Stimulated activated CD8-positive, alpha-beta memory T cell treated with anti-CD3 and anti-CD28 coated beads, Interleukin-7, amount 100 ng/mL, for 4 hours (primary cell): ENCODE measurements at regions not wholly inside any gene's neighbourhood (a gene's known extent, or its start where the extent isn't known, plus 50 kb on each side); places are given as distances from the start of the nearest gene placed in this dataset.
"Not testable (repeated sequence)": the region's sequence is repeated elsewhere in the genome, so short reads cannot be mapped to it uniquely, and the experiment has no call there.

Experiments
- DNase-seq, 2 donors: peaks; one replicate each; pipeline ENCODE4 v3.0.0-alpha.2; 2020; ENCODE audit warnings: low read depth in 2 of 2

DNA sequence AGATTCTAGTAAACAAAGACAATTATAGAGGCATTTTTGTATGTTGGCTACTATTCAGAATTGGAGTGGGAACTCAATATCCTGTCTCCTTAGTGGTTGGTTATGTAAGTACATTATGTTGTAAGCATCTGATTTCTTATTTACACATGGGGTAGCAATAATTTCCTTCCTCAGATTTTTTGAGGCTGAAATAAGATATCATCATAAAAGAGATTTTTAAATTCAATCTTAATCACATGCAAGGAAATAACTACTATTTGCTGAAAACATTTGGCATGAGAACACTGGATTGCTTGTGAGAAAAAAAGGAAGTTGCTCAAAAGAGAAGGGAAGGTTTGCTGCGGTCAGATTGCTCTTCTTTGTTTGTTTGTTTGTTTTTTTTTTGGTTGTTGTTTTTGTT is 437.7 kb upstream of the HS3ST1 start:
- no peak for DNase-seq

DNA sequence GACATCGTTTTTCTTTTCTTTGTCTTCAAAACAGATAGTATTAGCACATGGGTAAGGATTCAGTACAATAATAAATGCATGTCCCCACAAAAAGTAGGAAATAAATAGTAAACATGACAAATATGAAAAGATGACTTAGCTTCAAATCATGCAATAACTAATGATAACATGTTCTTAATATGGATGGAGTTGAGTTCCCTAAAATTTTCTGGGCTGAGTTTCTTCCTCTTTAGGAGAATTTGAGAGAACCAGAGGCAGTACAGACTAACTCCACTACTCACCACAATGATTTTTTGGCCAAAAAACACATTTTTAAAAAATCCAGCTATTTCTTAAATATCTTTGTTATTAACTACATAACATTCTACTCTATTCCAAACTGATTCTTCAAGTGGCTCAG is 432.3 kb upstream of the HS3ST1 start:
- DNase-seq = no peak

DNA sequence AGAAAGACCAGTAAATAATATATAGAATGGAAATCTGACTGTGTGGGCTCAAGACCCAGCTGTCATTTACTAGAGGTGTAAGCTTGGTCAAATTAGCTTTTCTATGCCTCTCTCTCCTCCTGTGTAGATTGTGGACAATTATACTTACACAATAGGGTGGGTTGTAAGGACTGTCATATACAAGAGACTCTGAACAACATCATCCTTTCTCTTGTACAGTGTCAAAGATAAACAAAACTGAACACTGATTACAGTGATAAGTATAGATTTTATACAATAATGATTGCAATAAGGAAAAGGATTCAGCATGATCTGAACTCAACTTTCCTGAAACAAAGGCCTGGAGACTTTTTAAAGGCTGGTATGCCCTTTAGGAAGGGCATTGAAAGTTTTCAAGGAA is 429.2 kb upstream of the HS3ST1 start:
- DNase-seq = no peak

DNA sequence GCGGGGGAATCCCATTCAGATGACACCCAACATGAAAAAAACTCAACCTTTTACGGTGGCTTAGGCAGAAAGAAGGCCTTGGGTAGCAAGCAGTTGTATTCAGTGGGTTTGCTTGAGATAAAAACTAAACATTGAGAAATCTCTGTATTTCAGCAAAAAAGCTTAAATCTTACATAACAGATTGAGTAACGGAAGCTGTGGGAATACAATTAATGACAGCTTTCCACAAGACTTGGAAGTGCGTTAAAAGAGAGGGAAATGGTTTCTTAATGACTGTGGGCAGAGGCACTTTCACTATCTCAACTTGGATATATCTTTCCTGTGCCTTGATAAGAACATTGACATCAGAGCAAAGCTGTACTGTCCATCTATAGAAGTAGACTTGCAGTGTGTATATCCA is 418.5 kb upstream of the HS3ST1 start:
- DNase-seq = no peak

DNA sequence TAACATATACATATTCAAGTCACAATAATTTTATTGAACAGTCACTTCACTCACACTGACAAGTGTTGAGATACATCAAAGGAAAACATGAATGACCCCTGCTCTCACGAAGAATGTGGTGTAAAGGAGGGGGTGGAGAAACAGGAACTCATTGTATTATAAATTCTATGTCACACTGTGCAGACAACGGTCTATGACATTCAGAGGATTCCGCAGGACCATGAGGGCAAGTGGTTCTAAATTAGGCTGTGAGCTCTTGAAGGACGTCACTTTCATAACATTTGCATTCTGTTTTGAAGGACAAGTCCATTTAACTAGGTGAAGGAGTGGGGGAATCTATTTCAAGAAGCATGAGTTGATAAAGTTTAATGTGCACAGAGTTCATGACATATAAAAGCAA is 415.2 kb upstream of the HS3ST1 start:
- no peak for DNase-seq

DNA sequence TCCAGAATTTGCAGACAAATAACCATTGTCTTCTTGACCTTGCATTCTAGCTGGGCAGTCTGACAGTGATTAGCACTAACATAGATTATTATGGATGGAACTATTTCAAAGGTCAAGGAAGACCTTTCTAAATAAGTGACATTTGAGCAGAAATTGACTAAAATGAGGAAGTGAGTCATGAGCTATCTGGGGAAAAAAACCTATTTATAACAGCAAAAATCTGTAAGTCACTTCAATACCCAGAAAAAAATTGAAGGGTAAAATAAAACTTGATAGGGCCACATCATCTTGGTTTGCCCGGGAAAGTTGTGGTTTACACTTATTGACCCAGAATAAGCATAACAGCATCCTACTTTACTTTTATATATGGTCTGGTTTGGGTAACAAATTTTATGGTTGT is 414.6 kb upstream of the HS3ST1 start:
- no peak for DNase-seq

DNA sequence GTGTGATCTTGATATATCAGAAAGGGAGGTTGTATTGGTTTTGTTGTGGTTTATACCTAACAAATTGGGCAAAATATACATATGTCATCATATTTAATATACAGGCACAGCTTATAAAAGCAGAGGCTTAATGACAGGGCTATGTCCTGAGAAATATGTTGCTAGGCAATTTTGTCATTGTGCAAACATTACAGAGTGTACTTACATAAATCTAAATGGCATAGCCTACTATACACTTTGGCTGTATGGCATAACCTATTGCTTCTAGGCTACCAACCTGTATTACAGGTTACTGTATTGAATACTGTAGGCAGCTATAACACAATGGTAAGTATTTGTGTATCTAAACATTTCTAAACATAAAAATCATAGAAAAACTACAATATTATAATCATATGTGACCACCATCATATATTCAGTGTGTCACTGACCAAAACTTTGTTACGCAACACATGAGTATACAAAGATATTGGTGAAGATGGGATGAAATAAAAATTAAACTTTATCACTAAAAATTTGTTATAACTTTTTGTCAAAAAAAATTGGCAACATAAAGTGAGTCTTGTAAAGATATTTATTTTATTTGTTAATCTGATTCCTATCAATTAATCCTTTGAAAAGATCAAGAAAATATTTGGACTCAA is 414.0 kb upstream of the HS3ST1 start:
- no peak for DNase-seq

DNA sequence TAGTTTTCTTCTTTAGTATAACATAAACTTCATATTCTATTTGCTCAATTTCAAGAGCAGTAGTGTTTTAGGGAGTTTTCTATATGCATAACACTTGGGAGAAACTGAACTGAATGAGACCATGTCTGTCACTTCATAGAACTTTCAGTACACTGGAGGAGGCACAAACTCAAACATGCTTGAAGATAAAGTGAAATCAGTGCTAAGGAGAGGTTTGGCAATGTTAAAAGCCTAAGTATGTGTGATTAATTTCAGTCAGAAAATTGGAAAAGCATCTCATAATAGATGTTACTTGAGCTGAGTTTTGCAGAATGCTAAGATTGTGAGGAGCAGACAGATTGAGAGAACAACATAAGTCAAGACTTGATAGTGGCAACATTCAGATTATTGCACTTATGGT is 411.2 kb upstream of the HS3ST1 start:
- no peak for DNase-seq

DNA sequence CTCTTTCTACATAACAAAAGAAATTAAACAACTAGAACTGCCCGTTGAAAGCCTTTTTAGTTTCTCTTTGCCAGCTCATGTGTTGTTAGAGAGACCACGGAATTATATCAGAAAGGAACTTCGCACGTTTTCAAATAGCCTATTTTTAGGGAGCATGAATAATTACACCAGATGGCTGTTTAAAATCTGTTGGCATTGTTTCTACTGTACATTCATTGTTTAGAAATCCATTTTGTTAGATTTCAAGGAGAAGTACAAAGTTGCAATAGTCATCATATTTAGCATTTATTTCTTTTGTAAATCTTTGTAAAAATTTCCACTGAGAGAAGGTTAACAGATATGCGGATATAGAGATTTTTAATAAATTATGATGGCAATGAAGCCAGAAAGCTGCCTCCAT is 403.0 kb upstream of the HS3ST1 start:
- DNase-seq = no peak

DNA sequence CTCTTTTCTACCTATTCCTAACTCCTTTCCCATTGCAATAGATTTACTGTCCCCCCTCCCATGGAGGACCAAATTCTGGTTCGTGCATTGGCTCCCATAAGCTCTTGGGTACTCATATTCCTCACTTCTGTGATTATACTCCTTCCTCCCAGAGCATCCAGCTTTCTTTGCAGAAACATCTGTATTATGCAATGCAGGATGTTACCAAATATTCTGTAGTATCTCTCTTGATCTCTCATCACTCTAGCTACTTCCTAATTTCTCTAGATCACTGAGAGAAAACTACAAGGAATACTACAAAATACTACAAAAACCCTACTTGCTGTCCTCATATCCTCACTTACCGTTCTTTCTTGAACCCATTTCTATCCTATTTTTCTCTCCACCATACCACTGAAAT is 395.9 kb upstream of the HS3ST1 start:
- no peak for DNase-seq

DNA sequence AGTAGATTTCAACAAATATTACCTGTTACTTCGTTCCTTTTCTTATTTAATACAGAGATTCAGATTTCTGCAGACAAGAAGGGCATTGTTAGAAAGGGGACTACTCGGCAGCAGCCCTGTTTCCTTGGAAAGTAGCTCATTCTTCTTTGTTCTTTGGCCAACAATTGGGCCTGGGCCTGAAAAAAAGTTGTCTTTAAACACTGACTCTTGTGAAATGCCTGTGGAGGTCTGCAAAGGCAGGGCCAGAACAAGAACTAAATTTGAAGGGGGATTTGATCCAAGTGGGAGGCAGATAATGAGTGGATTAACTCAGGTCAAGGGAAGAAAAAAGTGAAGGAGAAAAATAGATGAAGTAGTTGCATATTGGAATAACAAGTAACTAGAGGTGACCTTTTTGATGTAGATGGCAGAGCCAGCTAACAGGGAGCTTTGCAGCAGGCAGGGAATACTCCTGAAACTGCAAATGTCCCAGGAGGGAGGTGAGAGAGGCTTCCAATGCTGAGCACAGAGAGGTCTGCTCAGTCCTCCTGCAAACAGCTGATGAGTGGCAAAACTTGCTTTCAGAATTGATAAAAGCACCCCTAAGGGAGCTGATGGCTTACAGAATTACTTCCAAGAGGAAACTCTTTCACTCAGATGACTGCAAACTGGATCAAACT is 393.2 kb upstream of the HS3ST1 start:
- DNase-seq = no peak

DNA sequence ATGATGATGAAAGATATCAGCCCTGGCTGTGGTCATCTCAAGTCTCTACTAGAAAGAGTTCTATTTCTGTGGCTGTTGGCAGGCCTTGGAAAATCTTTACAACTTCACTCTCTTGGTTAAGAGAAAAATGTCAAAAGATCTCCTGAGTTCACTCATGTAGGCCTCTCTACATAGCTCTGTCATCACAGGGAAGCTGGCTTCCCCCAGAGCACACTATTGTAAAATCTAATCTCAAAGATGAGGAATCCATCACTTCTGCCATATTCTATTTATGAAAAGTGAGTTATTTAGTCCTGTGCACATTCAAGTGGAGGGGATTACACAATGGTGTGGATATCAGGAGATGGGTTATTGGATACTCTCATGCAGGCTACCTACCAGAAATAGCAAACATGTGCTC is 388.4 kb upstream of the HS3ST1 start:
- no peak for DNase-seq

DNA sequence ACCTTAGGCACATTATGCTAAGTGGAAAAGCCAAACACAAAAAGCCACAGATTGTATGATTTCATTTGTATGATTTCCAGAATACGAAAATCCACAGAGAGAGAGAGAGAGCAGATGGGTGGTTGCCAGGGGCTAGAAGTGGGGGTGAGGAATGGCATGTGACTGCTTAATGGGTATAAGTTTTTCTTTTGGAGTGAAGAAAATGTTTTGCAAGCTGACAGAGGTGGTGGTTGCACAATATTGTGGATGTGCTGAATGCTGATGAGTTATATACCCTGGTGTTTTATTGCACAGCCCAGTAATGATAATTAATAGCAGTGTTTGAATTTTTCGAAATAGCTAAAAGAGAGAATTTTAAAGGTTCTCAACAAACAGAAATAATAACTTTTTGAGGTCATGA is 386.1 kb upstream of the HS3ST1 start:
- DNase-seq = no peak

DNA sequence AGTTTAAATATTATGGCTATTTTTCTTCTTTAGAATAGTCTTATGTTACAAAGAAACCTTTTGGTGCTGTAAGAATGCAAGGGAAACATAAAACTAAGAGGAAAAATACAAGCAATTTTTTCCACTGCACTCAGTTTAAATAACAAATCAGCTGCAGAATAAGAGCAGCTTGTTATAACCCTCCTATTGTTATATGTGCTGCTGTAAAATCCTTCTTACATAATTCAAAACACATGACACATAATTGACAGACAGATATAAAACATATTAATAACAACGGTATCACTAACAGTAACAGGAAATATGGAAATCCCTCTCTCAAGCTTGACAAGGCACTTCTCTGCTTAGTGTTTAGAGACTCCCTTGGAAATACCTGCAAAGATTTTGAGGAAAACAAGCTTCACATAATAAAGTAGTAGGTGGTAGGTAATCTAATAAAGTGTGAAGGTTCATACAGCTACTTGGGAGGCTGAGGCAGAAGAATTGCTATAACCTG is 385.3 kb upstream of the HS3ST1 start:
- no peak for DNase-seq

DNA sequence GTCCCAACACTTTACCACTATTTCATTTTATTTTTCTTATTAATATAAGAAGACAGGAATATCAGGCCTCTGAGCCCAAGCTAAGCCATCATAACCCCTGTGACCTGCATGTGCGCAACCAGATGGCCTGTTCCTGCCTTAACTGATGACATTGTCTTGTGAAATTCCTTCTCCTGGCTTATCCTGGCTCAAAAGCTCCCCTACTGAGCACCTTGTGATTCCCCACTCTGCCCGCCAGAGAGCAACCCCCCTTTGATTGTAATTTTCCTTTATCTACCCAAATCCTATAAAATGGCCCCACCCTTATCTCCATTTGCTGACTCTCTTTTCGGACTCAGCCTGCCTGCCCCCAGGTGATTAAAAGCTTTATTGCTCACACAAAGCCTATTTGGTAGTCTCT is 382.8 kb upstream of the HS3ST1 start:
- DNase-seq = not testable (repeated sequence)

DNA sequence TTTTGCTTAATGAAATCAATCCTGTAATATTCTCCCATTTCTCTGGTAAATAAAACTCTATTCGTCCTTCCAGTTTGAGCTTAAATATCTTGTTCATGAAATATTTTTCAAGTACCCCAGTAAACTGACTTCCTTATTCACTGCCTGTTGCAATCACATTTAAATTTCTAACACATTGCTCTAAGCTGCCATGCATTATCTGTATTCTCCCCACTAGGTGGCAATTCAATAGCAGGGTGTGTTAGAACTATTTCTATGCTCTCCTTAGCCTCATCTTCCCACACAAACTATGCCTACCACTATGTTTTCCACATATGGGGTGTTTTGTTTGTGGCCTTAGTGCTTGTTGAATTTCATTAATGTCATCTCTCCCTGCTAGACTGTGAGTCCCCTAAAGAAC is 377.1 kb upstream of the HS3ST1 start:
- no peak for DNase-seq

DNA sequence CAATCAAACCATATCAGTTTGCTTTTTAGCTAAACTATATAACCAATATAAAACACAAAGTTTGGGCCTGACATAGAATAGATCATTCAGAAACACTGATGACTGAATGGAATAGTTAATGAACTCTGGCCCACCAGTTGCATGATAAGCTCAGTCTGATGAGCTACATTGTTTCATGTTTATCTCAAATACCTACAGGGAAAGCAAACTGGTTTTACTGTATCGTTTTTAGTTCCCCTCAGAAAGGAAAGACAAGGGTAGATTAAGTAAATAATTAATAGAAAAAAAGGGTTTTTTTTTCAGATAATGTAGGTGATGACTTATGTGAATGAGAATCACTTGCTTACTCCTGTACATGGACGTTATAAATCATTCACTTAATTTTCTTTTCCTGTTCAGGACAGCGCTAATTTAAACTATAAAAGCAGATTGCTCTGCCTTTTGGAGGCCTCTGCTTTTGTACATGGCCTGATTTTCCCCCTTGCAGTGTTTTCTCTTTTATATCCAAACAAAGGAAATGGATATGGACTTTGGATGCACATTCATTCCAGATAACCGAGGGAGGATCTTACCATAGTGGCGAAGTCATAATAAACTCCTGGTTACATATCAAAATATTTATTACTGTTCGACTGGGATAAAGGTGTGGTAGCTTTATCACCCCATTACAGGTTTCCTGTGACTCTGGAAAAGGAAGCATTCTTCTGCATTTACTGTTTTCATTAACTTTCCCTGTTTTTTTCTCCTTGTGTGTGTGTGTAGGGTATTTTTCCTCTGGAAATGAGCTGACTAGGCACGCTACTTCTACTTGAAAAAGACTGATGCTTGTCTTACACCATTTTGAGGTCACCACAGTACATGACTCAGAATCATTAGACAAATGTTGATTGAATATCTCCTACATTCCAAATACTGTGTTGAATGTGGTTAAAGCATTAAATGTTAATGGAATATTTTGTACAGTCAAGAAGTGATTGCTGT is 373.1 kb upstream of the HS3ST1 start:
- no peak for DNase-seq

DNA sequence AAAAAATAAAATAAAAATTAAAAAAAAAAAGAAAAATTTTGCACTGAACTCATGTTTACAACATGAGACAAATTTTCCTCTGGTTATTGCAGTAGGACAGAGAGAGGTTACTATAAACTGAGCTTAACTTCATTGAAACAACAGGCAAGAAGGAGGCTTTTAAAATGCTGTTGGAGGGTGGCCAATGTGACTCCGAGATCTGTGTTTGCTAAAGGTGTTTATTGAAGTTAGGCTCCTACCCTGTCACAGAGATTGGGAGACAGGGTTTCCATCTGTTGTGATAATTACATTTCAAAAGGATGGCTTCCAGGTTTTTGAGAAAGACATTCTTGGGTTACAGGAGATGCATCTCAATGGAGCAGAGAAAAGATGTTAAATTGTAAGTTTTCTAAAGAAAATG is 370.5 kb upstream of the HS3ST1 start:
- no peak for DNase-seq

DNA sequence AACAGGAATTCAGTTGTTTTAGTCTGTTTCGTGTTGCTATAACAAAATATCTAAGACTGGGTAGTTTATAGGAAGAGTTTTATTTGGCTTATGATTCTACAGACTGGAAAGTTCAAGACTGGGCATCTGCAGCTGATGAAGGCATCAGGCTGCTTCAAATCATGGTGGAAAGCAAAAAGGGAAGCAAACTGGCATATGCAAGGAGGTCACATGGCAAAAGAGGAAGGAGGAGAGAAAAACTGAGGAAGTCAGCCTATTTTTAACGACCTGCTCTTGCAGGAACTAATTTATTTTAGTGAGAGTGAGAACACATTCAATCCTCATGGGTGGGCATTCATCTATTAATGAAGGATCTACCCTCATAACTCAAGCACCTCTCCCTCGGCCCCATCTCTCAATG is 363.1 kb upstream of the HS3ST1 start:
- DNase-seq = no peak

DNA sequence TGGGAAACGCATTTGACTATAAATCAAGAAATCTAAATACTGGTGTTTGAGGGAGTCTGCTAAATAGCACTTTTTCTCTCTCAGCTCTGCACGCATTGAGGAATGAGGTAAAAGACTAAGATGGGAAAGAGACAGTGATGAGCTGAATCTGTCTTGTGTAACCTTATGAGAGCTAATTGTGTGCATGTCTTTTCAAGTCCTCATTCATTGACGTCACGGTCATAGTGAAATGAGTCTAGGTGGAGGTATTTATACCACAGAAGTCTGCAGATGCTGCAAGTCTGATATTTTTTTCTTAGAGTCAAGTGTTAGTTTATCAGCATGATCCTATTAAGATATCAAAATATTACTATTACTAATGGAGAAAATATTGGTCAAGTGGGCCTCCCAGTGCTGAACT is 361.5 kb upstream of the HS3ST1 start:
- DNase-seq = no peak

DNA sequence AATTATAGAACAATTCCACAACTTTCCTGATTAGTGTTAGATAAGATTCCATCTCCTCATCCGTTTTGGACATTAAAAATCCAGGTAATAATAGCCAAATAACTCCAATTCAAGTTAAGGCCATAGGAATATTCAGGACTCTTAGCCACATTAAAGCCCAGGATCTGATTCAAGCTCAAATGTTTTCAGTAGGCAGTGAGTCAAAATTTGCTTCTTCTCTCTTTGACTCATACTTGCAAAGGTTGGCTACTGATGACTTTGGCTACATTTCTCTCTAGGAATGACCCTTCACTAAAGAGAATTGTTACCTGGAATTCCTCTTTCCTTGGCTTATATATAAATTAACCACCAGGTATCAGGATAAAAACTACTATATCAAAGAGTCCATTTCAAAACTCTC is 354.9 kb upstream of the HS3ST1 start:
- no peak for DNase-seq

DNA sequence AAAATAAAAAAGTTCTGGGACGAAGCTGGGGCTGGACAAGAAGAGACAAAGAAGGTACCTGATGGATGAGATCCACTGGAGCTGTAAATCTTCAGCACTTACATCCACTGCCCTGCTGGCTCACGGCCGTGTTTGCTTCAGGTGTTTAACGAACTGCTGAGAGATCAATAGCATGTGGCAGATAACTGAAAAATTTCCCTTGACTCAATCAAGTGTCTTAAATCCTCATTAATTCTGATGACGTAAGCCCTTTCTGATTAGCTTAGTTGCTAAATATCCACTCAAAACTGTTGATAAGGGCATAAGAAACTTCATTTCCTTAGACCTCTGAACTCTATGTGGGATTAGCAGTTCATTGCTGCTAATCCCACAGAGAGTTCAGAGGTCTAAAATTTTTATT is 354.2 kb upstream of the HS3ST1 start:
- DNase-seq = no peak

DNA sequence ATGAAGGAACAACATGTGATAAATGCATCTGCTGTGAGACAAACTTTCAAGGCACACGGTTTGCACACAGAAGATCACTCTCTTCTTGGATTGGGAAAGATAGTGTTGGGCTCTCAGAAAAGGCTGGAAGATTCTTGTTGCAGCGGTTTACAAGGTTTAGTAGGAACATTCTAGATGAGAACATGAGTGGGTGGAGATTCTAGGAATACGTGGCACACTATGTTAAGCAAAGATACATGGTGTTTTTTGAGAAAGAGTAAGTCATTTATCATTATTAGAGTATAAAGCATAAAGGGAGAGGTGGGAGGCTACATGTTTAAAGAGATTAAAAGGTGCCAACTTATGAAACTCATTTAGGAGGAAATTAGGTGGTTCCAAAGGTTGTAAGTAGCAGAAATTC is 348.8 kb upstream of the HS3ST1 start:
- no peak for DNase-seq
